Cortex of kidney (tissue), 1 donor: ENCODE measurements at regions not wholly inside any gene's neighbourhood (a gene's known extent, or its start where the extent isn't known, plus 50 kb on each side); places are given as distances from the start of the nearest gene placed in this dataset.
"Not testable (repeated sequence)": the region's sequence is repeated elsewhere in the genome, so short reads cannot be mapped to it uniquely, and the experiment has no call there.

Source experiments
- DNase-seq: peaks from one replicate; lab custom pipeline; 2025; lab: John Stamatoyannopoulos, UW

GRCh38 chr1:222240536-222241181 is 307.2 kb downstream of the HHIPL2 start:
- DNase-seq: no peak

GRCh38 chr1:222239130-222239529 is 308.8 kb downstream of the HHIPL2 start:
- DNase-seq: no peak

GRCh38 chr1:222234351-222234750 is 313.6 kb downstream of the HHIPL2 start:
- no peak for DNase-seq

GRCh38 chr1:222233444-222234158 is 314.3 kb downstream of the HHIPL2 start:
- no peak for DNase-seq

GRCh38 chr1:222232842-222233241 is 315.1 kb downstream of the HHIPL2 start:
- DNase-seq: no peak

GRCh38 chr1:222229672-222230312 is 318.1 kb downstream of the HHIPL2 start:
- no peak for DNase-seq

GRCh38 chr1:222225316-222225691 is 322.6 kb downstream of the HHIPL2 start:
- DNase-seq: no peak

- no peak for DNase-seq
These were observed 323.1 kb downstream of the HHIPL2 start for GRCh38 chr1:222224636-222225315.

- no peak for DNase-seq
These were observed 323.7 kb downstream of the HHIPL2 start for GRCh38 chr1:222224156-222224555.

- no peak for DNase-seq
These were observed 324.9 kb downstream of the HHIPL2 start for GRCh38 chr1:222223010-222223409.

- DNase-seq: no peak
These were observed 331.6 kb downstream of the HHIPL2 start for GRCh38 chr1:222216255-222216754.

GRCh38 chr1:222210776-222211175 is 337.1 kb downstream of the HHIPL2 start:
- DNase-seq: no peak

GRCh38 chr1:222204475-222204874 is 343.4 kb downstream of the HHIPL2 start:
- no peak for DNase-seq

GRCh38 chr1:222202831-222203230 is 345.1 kb downstream of the HHIPL2 start:
- DNase-seq: no peak

GRCh38 chr1:222196736-222197135 is 351.2 kb downstream of the HHIPL2 start:
- DNase-seq: no peak

GRCh38 chr1:222196288-222196687 is 351.6 kb downstream of the HHIPL2 start:
- DNase-seq: no peak

- DNase-seq: no peak
These were observed 352.0 kb downstream of the HHIPL2 start for GRCh38 chr1:222195857-222196256.

GRCh38 chr1:222189218-222189617 is 358.7 kb downstream of the HHIPL2 start:
- DNase-seq: no peak

GRCh38 chr1:222187566-222188332 is 360.2 kb downstream of the HHIPL2 start:
- DNase-seq: no peak

GRCh38 chr1:222182641-222183040 is 365.3 kb downstream of the HHIPL2 start:
- no peak for DNase-seq

GRCh38 chr1:222181191-222181590 is 366.7 kb downstream of the HHIPL2 start:
- DNase-seq: no peak

- DNase-seq: not testable (repeated sequence)
These were observed 370.4 kb downstream of the HHIPL2 start for GRCh38 chr1:222177496-222177895.
